GM19035 (cell line): ENCODE measurements at regions not wholly inside any gene's neighbourhood (a gene's known extent, or its start where the extent isn't known, plus 50 kb on each side); places are given as distances from the start of the nearest gene placed in this dataset.

Experiments used
- ATAC-seq: cut with Tn5 transposase; IDR thresholded peaks from one replicate; pipeline ENCODE4 v1.9.1; 2021; ENCODE audit not compliant: unreplicated experiment

DNA sequence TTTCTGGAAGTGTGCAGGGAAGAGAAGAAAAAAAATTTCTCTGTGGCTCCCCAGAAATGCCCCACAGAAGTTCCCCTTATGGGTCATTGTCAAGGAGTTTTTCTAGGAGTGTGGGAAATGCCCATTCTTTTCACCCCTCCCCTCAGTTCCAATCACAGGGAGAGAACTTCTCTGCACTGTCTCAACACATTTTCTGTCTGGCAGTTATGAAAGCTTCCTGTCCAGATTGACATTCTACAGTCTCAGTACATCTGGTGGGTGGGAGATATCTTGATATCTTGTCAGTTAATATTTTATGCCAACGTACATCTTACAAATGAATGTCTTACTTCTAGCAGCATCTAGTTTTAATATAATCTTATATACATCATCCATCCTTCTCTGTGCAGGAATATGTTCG, 566.8 kb upstream of the AADAT start:
- no peak for ATAC-seq

DNA sequence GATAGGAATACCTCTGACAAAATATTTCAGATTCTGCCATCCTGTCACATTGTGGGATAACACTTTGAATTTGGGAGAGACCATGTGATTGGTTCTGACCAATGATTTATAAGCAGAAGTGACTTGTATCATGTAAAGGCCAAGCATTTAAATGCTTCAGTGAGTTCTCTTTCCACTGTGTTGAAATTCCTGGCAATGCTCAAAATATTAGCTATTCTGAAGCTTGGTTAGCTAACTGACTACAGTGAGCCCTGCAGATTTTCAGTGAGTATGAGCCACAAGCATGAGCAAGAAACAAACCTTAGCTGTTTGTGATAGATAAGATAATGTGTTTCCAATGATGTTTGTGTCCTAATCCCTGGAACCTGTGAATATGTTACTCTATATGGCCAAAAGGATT, 562.8 kb upstream of the AADAT start:
- no peak for ATAC-seq

DNA sequence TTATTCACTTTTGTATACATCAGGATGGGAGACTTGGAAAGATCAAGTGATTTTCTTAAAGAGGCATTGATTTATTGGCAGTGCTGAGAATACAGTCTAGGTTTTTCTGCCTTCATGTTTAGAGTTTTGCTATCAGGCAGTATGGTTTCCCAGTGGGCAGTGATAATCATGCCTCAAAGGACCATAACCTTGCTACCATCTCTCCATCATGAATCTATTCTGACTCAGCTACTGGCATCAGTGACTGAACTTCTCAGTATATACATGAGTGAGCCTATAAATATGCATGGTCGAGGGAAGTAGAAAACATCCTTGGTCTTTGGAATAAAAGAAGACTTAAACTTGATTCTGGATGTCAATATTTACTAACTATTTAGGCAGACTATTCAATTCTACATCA, 562.0 kb upstream of the AADAT start:
- no peak for ATAC-seq

DNA sequence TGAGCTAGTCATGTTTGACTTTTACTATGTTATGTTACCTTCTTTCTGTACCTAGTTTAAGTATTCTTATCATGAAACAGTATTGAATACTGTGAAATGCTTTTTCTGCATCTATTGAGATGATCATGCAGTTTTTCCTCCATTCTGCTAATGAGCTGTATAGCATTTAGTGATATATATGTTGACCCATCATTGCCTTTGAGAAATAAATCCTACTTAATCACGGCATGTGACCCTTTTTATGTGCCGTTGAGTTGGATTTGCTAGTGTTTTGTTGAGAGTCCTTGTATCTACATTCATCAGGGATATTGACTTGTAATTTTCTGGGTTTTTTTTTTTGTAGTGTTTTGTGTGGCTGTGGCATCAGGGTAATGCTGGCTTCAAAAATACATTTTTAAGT, 537.7 kb upstream of the AADAT start:
- ATAC-seq, result no peak

DNA sequence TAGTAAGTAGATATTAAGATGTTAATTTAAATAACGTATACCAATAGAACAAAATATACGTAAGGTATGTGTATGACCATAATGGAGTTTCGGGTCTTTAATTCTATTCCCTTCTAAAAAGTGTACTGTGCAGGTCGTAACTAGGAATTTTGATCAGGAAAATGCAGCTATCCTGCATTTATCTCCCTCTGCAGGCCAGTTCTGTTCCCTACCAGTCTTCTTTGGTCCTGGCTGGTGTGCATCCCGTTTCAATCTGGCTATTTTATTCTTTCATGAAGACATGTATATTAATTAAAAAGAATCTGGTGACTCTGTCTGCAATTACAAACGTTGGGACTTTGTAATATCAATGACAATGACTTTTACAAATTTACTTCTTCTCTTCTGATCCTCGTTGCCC, 534.1 kb upstream of the AADAT start:
- no peak for ATAC-seq

DNA sequence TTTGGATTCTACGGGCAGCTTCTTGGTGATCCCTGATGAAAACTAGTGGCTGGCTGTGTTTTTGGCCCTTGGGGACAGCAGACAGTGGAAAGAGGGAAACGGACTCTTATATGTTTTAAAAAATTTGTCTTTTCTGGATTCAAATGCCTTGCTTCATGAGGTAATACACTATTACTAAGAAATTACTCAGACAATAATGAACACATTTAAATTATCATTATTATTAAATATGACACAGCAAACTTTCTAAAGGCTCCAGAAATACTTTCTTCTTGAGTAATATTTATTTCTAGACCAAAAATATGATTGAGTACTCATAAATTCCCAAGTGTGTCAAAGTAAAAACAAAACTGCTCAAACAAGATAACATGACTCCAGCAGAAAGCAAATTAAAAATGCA, 520.7 kb upstream of the AADAT start:
- no peak for ATAC-seq

DNA sequence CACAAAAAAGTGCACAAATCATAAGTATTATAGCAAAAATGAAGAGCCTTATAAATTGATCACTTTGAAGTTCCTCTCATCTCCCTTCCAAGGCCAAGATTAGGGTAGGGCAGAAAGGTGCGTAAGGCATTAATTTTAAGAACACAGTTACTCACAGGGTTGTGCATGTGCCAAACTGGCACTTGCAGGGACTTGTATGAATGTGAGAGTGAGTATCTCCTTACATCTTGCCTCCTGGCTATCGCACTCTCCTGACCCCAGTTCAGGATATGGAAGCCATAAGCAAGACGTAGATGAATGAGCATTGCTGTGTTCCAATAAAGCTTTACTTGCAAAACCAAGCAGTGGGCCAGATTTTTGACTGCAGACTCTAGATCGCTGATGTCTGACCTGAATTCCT, 510.1 kb upstream of the AADAT start:
- ATAC-seq, result no peak

DNA sequence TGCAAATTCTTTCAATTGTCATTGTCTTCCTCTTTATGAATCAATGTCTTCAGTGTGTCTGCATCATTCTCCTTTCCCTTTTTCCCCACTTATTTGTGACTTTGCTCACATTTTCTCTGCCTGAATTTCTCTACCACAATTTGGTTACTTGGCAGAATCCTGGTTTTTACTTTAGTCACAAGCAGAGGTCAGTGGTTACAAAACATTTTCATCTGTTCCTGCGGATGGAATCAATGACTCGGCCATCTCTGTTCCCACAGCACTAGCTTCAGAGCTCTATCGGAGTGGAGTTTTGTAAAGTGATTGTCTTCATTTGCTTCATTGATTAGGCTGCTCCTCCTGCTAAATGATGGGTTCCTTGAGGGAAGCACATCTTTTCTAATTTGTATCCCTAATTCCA, 501.3 kb upstream of the AADAT start:
- no peak for ATAC-seq

DNA sequence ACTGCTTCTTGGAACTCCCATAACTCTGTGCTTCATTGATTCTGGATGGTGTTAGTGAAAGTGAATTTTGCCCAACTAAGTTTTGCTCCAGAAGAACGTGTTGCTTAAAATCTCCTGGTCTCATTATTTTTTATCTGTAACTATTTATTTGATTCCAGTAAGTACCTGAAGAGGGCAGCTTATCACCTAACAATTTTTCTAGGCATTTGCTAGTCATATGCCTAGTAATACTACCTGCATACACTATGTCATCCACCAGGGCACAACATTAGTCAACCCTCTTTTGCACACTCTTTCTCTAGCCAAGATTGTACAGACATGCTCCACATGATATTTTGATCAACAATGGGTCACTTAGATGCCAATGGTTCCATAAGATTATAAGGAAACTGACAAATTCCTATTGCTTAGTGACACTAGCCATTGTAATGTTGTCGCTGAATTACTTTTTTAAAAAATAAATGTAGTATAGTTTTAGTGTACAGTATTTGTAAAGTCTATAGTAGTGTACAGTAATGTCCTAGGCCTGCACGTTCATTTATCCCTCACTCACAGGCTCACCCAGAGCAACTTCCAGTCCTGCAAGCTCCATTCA, 499.9 kb upstream of the AADAT start:
- peak; percentile 99 for ATAC-seq

DNA sequence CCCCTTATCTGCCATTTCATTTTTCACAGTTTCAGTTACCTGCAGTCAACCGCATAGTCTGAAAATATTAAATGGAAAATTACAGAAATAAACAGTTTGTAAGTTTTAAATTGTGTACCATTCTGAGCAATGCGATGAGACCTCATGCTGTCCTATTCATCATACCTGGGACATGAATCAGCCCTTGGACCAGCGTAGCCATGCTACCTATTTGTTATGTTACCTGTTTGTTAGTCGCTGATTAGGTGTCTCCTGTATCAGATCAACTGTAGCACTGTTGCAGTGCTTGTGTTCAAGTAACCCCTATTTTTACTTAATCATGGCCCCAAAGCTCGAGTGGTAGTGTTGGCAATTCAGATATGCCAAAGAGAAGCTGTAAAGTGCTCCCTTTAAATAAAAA, 492.2 kb upstream of the AADAT start:
- ATAC-seq, result no peak

DNA sequence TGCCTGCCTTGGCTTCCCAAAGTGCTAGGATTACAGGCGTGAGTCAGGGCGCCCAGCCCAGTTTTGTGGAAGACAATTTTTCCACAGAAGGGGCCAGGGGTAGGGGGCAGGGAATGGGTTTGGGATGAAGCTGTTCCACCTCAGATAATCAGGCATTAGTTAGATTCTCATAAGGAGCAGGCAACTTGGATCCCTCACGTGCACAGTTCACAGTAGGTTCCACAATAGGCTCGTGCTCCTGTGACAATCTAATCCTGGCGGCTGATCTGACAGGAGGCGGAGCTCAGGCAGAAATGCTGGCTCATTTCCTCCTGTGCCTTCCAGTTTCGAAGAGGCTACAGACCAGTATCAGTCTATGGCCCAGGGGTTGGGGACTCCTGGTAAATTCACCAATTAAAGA, 491.6 kb upstream of the AADAT start:
- no peak for ATAC-seq

DNA sequence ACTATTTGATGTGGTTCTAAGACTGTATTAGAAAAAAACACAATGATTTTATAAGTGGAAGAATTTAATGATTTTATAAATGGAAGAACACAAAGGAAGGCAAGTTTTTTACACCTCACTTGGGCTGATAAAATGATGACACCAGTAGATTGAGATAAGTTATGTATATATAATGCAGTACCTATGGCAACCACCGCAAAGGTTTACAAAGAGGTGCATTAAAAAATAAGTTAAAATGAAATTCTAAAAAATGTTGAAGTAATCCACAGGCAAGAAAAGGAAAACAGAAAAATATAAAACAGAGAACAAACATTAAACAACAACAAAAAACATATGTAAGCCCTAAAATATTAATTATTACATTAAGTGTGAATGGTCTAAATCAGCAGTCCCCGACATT, 490.9 kb upstream of the AADAT start:
- no peak for ATAC-seq

DNA sequence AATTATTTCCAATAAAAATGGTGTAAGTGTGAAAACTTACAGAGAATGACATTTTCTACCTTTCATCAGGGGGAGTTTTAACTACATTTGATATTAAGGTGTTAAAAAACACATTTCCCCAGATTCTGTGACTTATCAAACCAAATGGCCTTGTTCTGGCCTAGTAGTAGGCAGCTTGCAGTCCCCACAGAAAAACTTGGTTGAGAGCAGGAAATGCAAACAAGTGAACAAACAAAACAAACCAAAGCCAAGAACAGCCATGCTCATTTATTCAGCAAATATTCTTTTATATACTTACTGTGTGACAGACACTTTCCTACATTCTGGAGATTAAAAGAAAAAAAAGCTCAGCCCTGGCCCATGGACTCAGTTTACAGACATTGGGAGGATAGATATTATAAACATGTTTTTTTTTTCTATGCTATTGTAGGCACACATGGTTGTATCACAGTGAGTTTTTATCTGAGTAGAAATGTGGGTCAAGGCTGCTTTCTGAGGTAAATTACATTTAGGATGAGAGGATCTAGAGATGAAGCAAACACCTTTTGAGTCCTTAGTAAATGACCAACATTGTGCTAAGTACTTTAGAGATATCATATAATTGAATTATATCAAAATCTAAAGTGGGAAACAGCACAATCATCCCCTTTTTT, 449.2 kb upstream of the AADAT start:
- no peak for ATAC-seq

DNA sequence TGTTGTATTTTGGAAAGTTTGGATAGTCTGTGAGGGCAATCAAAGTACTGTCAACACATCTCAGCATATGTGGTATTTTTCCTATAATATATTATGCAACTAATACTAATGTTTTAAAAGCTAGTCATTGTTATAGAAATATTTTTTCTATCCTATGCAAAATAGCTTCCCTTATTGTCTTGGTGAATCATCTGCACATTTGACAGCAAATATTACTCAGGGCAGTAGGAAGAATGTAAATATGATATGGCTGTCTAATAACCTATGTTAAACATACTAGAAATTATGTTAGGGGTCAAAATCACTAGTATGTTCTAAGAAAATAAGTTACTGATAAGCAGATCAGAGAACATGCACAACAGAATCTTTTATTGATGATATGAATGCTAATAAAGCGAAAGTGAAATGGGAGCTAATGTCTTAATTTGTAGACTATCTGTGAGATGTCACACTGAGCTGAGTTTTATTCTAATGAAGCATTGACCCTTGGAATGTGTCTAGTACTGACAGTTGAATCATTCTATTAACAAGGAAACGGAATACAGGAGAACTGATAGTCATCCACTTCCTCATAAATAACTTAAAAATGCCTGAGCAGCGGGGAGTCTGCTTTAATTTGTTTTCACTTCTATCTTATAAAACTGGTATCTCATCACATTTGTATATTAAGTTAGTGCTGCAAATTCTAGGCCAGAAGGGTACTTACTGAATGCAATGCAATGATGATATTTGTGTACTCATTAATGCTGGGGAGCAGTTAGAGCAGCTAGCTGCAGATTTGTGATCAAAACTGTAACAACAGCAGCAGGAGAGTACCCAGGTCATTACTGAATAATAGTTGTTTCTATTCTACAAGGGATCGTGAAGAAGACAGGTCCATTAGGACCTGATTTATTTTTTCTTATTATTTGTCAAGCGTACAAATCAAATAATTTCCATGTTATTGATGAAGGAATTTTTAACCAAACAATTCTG, 440.3 kb upstream of the AADAT start:
- ATAC-seq, result no peak

DNA sequence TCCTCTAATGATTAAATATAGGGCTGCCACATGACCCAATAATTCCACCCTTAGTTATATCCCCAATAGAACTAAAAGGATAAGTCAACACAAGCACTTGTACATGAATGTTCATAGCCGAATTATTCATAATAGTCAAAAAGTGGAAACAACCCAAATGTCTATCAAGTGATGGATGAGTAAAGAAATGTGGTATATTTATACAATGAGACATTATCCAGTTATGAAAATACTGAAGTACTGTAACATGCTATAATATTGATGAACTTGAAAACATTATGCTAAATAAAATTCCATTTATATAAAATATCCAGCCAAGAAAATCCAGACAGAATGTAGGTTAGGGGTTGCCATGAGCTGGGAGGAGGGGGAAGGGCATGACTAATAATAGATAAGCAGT, 436.7 kb upstream of the AADAT start:
- no peak for ATAC-seq

DNA sequence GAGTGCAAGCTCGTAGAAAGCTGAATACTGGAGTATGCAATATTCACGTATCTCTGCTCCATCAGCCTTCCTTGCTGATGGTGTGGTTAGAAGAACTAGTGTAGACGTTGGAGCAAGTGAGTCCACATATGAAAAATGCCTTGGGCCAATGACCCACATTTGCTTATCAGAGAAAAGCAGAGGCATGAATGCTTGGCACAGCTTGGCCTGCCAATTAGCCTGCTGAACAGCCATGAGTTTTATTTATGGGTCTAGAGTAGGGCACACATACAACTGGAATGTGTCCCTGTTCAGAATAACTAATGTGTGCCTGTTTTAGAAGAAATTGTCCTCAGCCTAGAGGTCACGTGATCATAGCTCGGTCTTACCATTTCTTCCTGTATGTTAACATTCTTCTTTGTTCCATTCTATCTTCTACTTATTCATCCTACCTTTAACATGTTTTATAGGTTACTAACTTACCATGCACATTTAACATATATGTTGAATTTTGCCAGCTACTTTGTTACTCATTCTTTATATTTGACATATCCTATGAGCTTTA, 432.7 kb upstream of the AADAT start:
- no peak for ATAC-seq

DNA sequence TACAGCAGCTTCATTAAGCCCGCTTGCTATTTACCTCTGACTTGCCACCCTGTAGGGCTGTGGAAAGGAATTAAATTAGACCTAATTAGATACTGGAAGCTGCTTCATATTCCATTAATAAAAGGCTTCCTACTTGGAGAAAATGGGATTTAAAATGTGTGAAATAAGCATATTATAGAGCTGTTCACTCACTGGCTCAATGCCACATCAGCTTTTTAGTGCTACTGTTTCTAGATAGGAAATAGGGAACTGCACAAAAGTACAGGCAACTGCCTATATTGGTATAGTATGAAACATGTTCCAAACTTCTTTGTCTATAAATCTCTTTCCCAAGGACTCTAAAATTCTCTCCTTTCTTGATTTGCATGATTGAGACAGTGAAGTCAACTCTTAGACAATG, 407.9 kb upstream of the AADAT start:
- ATAC-seq, result peak; percentile 24

DNA sequence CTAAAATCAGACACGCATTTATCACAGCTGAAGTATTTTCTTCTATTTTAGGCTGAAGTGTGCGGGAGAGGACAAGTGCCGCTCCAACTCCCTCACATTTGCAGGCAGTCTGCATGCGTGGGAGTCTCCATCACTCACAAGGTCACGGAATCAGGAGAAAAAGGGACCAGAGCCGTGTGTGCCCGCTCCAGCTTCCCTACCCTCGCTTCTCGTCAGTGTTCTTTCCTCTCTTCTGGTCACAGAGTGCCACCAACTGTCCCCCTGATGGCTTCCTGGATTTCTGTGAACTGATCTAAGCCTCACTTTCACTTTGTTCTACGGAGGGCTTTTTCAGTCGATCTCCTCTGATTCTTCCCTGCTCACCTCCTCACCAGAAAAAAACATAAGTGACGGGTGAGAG, 407.4 kb upstream of the AADAT start:
- peak; percentile 81 for ATAC-seq

DNA sequence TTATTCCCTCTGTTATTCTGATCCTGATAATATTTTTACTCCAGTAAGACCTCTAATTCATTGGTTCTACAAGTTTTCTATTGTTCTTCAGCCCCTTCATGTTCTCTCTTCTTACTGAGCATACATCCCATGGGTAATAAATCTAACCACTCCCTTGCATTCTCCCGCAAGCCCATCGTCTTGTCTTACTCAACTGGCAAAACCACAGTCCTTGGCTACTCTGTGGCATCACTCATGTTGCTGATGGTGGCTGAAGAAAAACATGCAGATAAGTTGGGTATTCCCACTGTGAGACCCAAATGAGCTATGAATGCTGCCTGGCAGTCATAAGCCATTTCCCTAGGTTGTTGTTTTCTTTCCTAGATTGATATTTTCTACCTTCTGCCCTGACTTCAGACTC, 402.2 kb upstream of the AADAT start:
- no peak for ATAC-seq

DNA sequence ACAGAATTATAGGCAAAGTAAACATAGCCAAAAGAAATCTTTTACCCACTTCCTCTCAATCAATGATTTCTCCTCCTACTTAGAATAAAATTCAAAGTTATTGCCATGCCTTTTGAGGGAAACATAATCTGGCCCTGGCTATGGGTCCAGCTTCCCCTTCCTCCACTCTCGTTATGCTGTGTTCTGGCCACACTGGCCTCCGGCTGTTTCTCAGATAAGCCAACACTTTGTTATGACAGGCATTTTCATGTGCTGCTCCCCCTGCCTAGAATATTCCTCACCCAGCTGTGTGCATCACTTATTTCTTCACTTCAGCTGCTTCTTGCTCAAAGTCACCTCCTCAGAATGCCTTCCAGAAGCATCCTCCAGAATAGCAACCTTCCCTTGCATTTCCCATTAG, 386.6 kb upstream of the AADAT start:
- no peak for ATAC-seq

DNA sequence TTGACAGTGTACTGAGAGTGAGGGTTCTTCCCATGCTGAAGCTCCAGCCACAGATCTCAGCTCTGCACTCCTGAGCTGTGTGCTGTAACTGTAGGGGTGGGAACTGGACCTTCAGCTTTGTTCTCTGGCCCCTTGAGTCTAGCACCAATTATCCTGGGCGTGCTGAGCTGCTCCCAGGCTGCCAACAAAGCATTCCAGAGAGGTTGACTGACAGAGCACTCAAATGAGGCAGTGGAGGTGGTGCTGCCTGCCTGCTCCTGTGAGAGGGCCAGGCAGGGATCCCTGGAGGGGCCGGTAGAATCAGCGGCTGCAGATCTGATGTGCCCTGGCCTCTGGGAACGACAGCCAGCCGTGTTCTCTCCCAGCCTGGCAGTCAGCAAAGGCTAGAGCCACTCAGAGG, 375.7 kb upstream of the AADAT start:
- ATAC-seq, result no peak
